DOHH2 (cell line): ENCODE measurements at regions not wholly inside any gene's neighbourhood (a gene's known extent, or its start where the extent isn't known, plus 50 kb on each side); places are given as distances from the start of the nearest gene placed in this dataset.

Experiments used
- H3F3A ChIP-seq: fragments of 200-600 bp; sonication (generic), shearing (Covaris generic); 2 replicates; pipeline ENCODE4 v1.6.0; 2016; ENCODE audit warnings: antibody characterized with exemption, mild to moderate bottlenecking; ENCODE audit not compliant: control insufficient read depth, insufficient read depth
- H3K27ac ChIP-seq: fragments of 200-600 bp; sonication (generic); 2 replicates; pipeline ENCODE4 v1.5.1; 2014; ENCODE audit warnings: low read depth, mild to moderate bottlenecking, low read length, moderate library complexity
- H3K27me3 ChIP-seq: fragments of 200-600 bp; sonication (generic); 2 replicates; pipeline ENCODE4 v1.6.1; 2014; ENCODE audit warnings: mild to moderate bottlenecking, low read length, mixed read lengths; ENCODE audit not compliant: control insufficient read depth
- H3K36me3 ChIP-seq: fragments of 200-600 bp; sonication (generic); 2 replicates; pipeline ENCODE4 v1.6.1; 2014; ENCODE audit warnings: mild to moderate bottlenecking, low read length, moderate library complexity, mixed read lengths; ENCODE audit not compliant: control insufficient read depth
- H3K4me1 ChIP-seq: fragments of 200-600 bp; sonication (generic); 2 replicates; pipeline ENCODE4 v1.6.1; 2014; ENCODE audit warnings: mild to moderate bottlenecking, low read length, mixed read lengths; ENCODE audit not compliant: control insufficient read depth
- H3K4me2 ChIP-seq: fragments of 200-600 bp; sonication (generic); 2 replicates; pipeline ENCODE4 v1.6.0; 2014; ENCODE audit warnings: mild to moderate bottlenecking, low read length, moderate library complexity
- H3K4me3 ChIP-seq: fragments of 200-600 bp; sonication (generic); 2 replicates; pipeline ENCODE4 v1.5.1; 2014; ENCODE audit warnings: mild to moderate bottlenecking, low read length, mixed read lengths
- H3K79me2 ChIP-seq: fragments of 200-600 bp; sonication (generic); 2 replicates; pipeline ENCODE4 v1.6.1; 2014; ENCODE audit warnings: mild to moderate bottlenecking, low read length, mixed read lengths; ENCODE audit not compliant: control insufficient read depth
- H3K9me2 ChIP-seq: fragments of 200-600 bp; sonication (generic); replicated peaks from 2 replicates; pipeline ENCODE4 v1.6.1; 2014; ENCODE audit warnings: mild to moderate bottlenecking, low read length, mixed read lengths; ENCODE audit not compliant: control insufficient read depth
- H3K9me3 ChIP-seq: fragments of 200-600 bp; sonication (generic); 2 replicates; pipeline ENCODE4 v1.6.1; 2014; ENCODE audit warnings: antibody characterized with exemption, low read length, mixed read lengths; ENCODE audit not compliant: control insufficient read depth, insufficient read depth
- H4K20me1 ChIP-seq: fragments of 200-600 bp; sonication (generic); 2 replicates; pipeline ENCODE4 v1.6.0; 2014; ENCODE audit warnings: low read depth, mild to moderate bottlenecking, antibody characterized with exemption, low read length, moderate library complexity; ENCODE audit not compliant: control insufficient read depth, insufficient read depth
- CTCF ChIP-seq: fragments of 200-600 bp; sonication (generic); IDR thresholded peaks from one replicate; pipeline ENCODE4 v1.5.1; 2014; ENCODE audit warnings: antibody characterized with exemption, mild to moderate bottlenecking, low read depth, low read length; ENCODE audit not compliant: poor library complexity, severe bottlenecking
- EZH2phosphoT487 ChIP-seq: fragments of 200-600 bp; sonication (generic); IDR thresholded peaks from 2 replicates; pipeline ENCODE4 v1.6.1; 2017; ENCODE audit warnings: borderline replicate concordance, mild to moderate bottlenecking, antibody characterized with exemption, low read length, moderate library complexity, mixed read lengths

- no peak for TF ChIP-seq EZH2phosphoT487
- TF ChIP-seq CTCF, result no peak
- no peak overlapping the region for H3K4me2 ChIP-seq
- no peak overlapping the region for H3K27ac ChIP-seq
Observed at GRCh38 chr7:94088560-94088959, 84.4 kb upstream of the BET1 start.

DNA sequence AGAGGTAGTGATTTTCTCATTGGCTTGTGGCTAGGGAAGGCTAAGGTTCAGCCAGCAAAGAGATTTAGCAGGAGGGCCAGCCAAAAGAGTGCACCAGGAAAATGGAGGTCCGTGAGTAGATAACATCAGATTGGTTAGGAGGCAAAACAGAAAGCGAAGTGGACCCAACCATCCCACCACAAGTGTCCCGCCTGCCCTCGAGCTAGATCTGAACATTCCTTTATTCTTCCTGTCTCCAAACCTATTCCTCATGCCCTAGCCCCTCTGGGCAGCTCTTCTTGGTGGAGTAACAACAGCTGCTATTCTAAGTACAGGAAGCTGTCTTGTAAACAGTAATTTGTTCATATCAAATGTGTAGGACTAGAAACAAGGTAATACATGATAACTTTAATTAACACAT is 85.7 kb upstream of the BET1 start:
- TF ChIP-seq CTCF (no peak), EZH2phosphoT487 (no peak)
- H3K9me3 ChIP-seq, result no peaks in the 10 kb centered on the region
- H4K20me1 ChIP-seq, result no peaks in the 10 kb centered on the region
- H3K27ac ChIP-seq, result no peak overlapping the region
- H3K9me2 ChIP-seq, result no peaks in the 10 kb centered on the region
- H3K79me2 ChIP-seq, result no peaks in the 10 kb centered on the region
- peaks cover 3% of the 10 kb centered on the region; the same call in 1 of the 2 replicates for H3K27me3 ChIP-seq
- H3K36me3 ChIP-seq, result no peaks in the 10 kb centered on the region
- H3K4me1 ChIP-seq, result peaks cover 23% of the 10 kb centered on the region
- no peak overlapping the region for H3K4me3 ChIP-seq
- no peaks in the 10 kb centered on the region for H3F3A ChIP-seq
- no peak overlapping the region for H3K4me2 ChIP-seq

More at GRCh38 chr7:94088560-94088959, 84.4 kb upstream of the BET1 start:
- no peak overlapping the region for H3K4me3 ChIP-seq
- H3K36me3 ChIP-seq, result no peaks in the 10 kb centered on the region
- no peaks in the 10 kb centered on the region for H3K79me2 ChIP-seq
- no peaks in the 10 kb centered on the region for H3F3A ChIP-seq
- peaks cover 23% of the 10 kb centered on the region for H3K4me1 ChIP-seq
- no peaks in the 10 kb centered on the region for H4K20me1 ChIP-seq
- no peaks in the 10 kb centered on the region for H3K9me2 ChIP-seq
- no peaks in the 10 kb centered on the region for H3K9me3 ChIP-seq
- H3K27me3 ChIP-seq, result peaks cover 3% of the 10 kb centered on the region; the same call in 1 of the 2 replicates

- no peak overlapping the region for H3K27ac ChIP-seq
- no peak overlapping the region for H3K4me2 ChIP-seq
- no peaks in the 10 kb centered on the region for H3K9me2 ChIP-seq
- no peaks in the 10 kb centered on the region for H3K9me3 ChIP-seq
- TF ChIP-seq EZH2phosphoT487, result no peak
- no peak for TF ChIP-seq CTCF
- H3K27me3 ChIP-seq, result peaks cover 6% of the 10 kb centered on the region; the same call in 1 of the 2 replicates
- no peaks in the 10 kb centered on the region for H3K79me2 ChIP-seq
- H3K36me3 ChIP-seq, result no peaks in the 10 kb centered on the region
- peaks cover 6% of the 10 kb centered on the region for H3K4me1 ChIP-seq
- no peak overlapping the region for H3K4me3 ChIP-seq
- H3F3A ChIP-seq, result no peaks in the 10 kb centered on the region
- no peaks in the 10 kb centered on the region for H4K20me1 ChIP-seq
Observed at GRCh38 chr7:94092980-94093379, 88.8 kb upstream of the BET1 start.
